ENCODE measurements at regions not wholly inside any gene's neighbourhood (a gene's known extent, or its start where the extent isn't known, plus 50 kb on each side); places are given as distances from the start of the nearest gene placed in this dataset.

DNA sequence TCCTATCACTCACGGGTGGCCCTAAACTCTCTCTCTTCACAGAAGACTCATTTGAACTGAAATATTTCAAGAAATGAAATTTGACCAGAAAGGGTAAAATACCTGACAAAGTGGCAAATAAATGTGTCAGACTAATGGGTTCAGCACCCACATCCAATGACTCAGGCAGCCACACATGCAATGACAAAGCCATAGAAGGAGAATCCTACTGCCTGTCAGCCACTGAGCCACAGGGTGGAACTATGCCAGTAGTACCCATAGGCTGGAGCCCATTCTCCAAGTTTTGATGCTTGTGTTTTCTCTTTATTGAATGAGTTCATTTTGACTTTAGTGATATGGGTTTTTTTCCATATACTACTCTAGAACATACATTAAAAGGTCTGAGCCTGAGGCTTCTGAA lies 179.0 kb downstream of the BEND2 start:
- H3K27me3 Mint-ChIP-seq (ENCODE audit: low read depth in 2 of 2): no peaks in the 10 kb centered on the region
- TF ChIP-seq, protein P1, sequence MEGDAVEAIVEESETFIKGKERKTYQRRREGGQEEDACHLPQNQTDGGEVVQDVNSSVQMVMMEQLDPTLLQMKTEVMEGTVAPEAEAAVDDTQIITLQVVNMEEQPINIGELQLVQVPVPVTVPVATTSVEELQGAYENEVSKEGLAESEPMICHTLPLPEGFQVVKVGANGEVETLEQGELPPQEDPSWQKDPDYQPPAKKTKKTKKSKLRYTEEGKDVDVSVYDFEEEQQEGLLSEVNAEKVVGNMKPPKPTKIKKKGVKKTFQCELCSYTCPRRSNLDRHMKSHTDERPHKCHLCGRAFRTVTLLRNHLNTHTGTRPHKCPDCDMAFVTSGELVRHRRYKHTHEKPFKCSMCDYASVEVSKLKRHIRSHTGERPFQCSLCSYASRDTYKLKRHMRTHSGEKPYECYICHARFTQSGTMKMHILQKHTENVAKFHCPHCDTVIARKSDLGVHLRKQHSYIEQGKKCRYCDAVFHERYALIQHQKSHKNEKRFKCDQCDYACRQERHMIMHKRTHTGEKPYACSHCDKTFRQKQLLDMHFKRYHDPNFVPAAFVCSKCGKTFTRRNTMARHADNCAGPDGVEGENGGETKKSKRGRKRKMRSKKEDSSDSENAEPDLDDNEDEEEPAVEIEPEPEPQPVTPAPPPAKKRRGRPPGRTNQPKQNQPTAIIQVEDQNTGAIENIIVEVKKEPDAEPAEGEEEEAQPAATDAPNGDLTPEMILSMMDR (IDR thresholded peaks at IDR 0.05): no peak
- H3K27me3 ChIP-seq (ENCODE audit: control insufficient read depth, insufficient read depth, low read length): no peaks in the 10 kb centered on the region
- no peak overlapping the region for H3K4me3 Mint-ChIP-seq
- no peaks in the 10 kb centered on the region for H3K36me3 Mint-ChIP-seq
- H3K27ac Mint-ChIP-seq: no peak overlapping the region
- no peaks in the 10 kb centered on the region for H3K4me1 ChIP-seq (ENCODE audit: control insufficient read depth, insufficient read depth, low read length)
- intact Hi-C loops (cut with micrococcal nuclease): no loop called here
- no peak overlapping the region for H3K4me3 ChIP-seq (ENCODE audit: low read length)
- H3K9me3 ChIP-seq (ENCODE audit: control insufficient read depth, insufficient read depth, low read length): no peaks in the 10 kb centered on the region
- H3K4me1 Mint-ChIP-seq: no peaks in the 10 kb centered on the region
- H3K9me3 Mint-ChIP-seq: no peaks in the 10 kb centered on the region
- DNase-seq (no peak), ATAC-seq (no peak)
- H3K36me3 ChIP-seq (ENCODE audit: control insufficient read depth, insufficient read depth, low read length): no peaks in the 10 kb centered on the region
- H3K27ac ChIP-seq (ENCODE audit: low read length): no peak overlapping the region
- 86% methylated on average over 1 of the region's 1 CpG for WGBS (ENCODE audit: insufficient coverage)

DNA sequence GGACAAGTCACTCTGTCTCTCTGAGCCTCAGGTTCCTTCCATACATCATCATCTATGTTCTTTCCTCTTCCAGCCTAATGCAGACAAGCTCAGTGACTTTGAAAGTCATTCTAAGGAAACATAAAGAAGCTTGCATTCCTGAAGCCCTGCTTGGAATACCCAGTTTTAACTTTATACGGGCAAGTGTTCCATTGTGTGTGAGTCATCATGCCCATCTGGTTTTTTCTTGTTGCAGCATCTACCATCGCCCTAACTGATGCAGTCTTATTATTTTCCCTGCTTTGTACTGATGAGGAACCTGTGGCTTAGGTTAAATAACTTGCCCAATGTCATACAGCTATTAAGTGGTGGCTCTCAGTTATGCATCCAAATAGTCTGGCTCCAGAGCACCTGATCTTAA lies 177.9 kb upstream of the RAI2 start:
- Histone ChIP-seq H3K9me3 (ENCODE audit: control insufficient read depth, insufficient read depth, low read length) (no peaks in the 10 kb centered on the region), H3K27ac (ENCODE audit: low read length) (no peak overlapping the region), H3K4me1 (ENCODE audit: control insufficient read depth, insufficient read depth, low read length) (no peaks in the 10 kb centered on the region), H3K4me3 (ENCODE audit: low read length) (no peak overlapping the region), H3K27me3 (ENCODE audit: control insufficient read depth, insufficient read depth, low read length) (no peaks in the 10 kb centered on the region), H3K36me3 (ENCODE audit: control insufficient read depth, insufficient read depth, low read length) (no peaks in the 10 kb centered on the region)
- ATAC-seq (no peak), DNase-seq (no peak)
- Mint-ChIP-seq H3K27ac (no peak overlapping the region), H3K27me3 (ENCODE audit: low read depth in 2 of 2) (no peaks in the 10 kb centered on the region), H3K4me3 (no peak overlapping the region), H3K9me3 (no peaks in the 10 kb centered on the region), H3K36me3 (no peaks in the 10 kb centered on the region), H3K4me1 (no peaks in the 10 kb centered on the region)
- intact Hi-C loops (cut with micrococcal nuclease): no loop called here
- TF ChIP-seq, protein P1 (IDR thresholded peaks at IDR 0.05): no peak
- WGBS (ENCODE audit: insufficient coverage): 88% methylated on average over 2 of the region's 2 CpGs

DNA sequence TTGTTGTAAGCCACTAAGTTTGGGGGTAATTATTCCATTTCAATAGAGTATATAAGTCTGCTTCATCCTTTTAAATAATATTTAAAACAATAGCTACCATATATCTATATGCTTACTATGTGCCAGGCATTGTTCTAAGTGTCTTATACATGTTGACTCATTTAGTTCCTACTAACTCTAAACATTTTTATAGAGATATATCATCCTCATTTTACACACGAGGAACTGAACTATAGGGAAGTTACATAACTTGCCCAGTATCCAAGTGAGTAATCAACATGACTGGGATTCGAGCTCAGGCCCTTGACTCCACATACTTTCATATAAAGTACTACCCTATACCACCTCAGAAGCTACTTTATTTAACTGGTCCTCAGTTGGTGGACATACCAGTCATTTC lies 175.3 kb upstream of the RAI2 start:
- H3K4me1 ChIP-seq (ENCODE audit: control insufficient read depth, insufficient read depth, low read length): no peaks in the 10 kb centered on the region
- DNase-seq (no peak), ATAC-seq (no peak)
- H3K36me3 ChIP-seq (ENCODE audit: control insufficient read depth, insufficient read depth, low read length): no peaks in the 10 kb centered on the region
- H3K4me3 ChIP-seq (ENCODE audit: low read length): no peak overlapping the region
- 50% methylated on average over 1 of the region's 2 CpGs for WGBS (ENCODE audit: insufficient coverage)
- no peak overlapping the region for H3K4me3 Mint-ChIP-seq
- no peaks in the 10 kb centered on the region for H3K4me1 Mint-ChIP-seq
- no peak overlapping the region for H3K27ac ChIP-seq (ENCODE audit: low read length)
- H3K27ac Mint-ChIP-seq: no peak overlapping the region
- no peaks in the 10 kb centered on the region for H3K27me3 ChIP-seq (ENCODE audit: control insufficient read depth, insufficient read depth, low read length)
- no peaks in the 10 kb centered on the region for H3K36me3 Mint-ChIP-seq
- no peaks in the 10 kb centered on the region for H3K9me3 Mint-ChIP-seq
- TF ChIP-seq, protein P1 (IDR thresholded peaks at IDR 0.05): no peak
- H3K27me3 Mint-ChIP-seq (ENCODE audit: low read depth in 2 of 2): no peaks in the 10 kb centered on the region
- H3K9me3 ChIP-seq (ENCODE audit: control insufficient read depth, insufficient read depth, low read length): no peaks in the 10 kb centered on the region
- intact Hi-C loops (cut with micrococcal nuclease): no loop called here

DNA sequence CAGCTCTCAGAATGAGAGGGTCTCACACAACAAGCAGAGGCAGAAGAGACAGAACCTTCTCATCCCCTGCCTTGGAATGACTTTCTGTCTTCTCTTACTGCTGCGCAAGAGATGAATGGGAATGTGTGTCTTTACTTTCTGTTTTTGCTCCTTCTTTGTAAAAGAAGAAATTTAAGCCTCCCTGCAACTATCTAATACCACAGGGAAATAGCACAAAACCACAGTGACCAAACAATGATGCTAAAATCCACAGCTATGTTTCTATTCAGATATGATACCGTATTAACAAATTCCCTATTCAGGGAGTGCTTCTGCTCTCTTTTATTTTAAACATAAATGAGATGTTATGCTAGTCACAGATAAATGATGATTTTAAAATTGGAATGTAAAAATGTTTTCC lies 173.8 kb upstream of the RAI2 start:
- no peak for ATAC-seq
- H3K36me3 Mint-ChIP-seq: no peaks in the 10 kb centered on the region
- no CpG with 5 or more reads among the region's 2 CpGs for WGBS (ENCODE audit: insufficient coverage)
- H3K36me3 ChIP-seq (ENCODE audit: control insufficient read depth, insufficient read depth, low read length): no peaks in the 10 kb centered on the region
- DNase-seq: no peak
- H3K27me3 ChIP-seq (ENCODE audit: control insufficient read depth, insufficient read depth, low read length): no peaks in the 10 kb centered on the region
- TF ChIP-seq, protein P1 (IDR thresholded peaks at IDR 0.05): no peak
- H3K9me3 ChIP-seq (ENCODE audit: control insufficient read depth, insufficient read depth, low read length): no peaks in the 10 kb centered on the region
- no peaks in the 10 kb centered on the region for H3K9me3 Mint-ChIP-seq
- no peaks in the 10 kb centered on the region for H3K27me3 Mint-ChIP-seq (ENCODE audit: low read depth in 2 of 2)
- H3K27ac Mint-ChIP-seq: no peak overlapping the region
- H3K27ac ChIP-seq (ENCODE audit: low read length): no peak overlapping the region
- no peak overlapping the region for H3K4me3 Mint-ChIP-seq
- H3K4me1 ChIP-seq (ENCODE audit: control insufficient read depth, insufficient read depth, low read length): no peaks in the 10 kb centered on the region
- no peak overlapping the region for H3K4me3 ChIP-seq (ENCODE audit: low read length)
- intact Hi-C loops (cut with micrococcal nuclease): no loop called here
- H3K4me1 Mint-ChIP-seq: no peaks in the 10 kb centered on the region
